IPS-20b (cell line): ENCODE measurements at regions not wholly inside any gene's neighbourhood (a gene's known extent, or its start where the extent isn't known, plus 50 kb on each side); places are given as distances from the start of the nearest gene placed in this dataset.

Experiments
- H3K27ac ChIP-seq: one replicate; pipeline ENCODE4 v1.5.1; 2013; ENCODE audit warnings: low read length
- H3K27me3 ChIP-seq: 2 replicates; pipeline ENCODE4 v1.6.1; 2013; ENCODE audit warnings: mild to moderate bottlenecking, low read length, inconsistent platforms; ENCODE audit not compliant: insufficient read depth
- H3K36me3 ChIP-seq: 2 replicates; pipeline ENCODE4 v1.6.1; 2013; ENCODE audit warnings: low read depth, mild to moderate bottlenecking, inconsistent platforms, low read length, moderate library complexity; ENCODE audit not compliant: insufficient read depth
- H3K4me1 ChIP-seq: 2 replicates; pipeline ENCODE4 v1.6.1; 2013; ENCODE audit warnings: mild to moderate bottlenecking, control low read depth, inconsistent platforms, low read length, moderate library complexity; ENCODE audit not compliant: insufficient read depth
- H3K4me3 ChIP-seq: 2 replicates; pipeline ENCODE4 v1.5.1; 2013; ENCODE audit warnings: mild to moderate bottlenecking, low read length, inconsistent platforms
- H3K9ac ChIP-seq: 2 replicates; pipeline ENCODE4 v1.6.1; 2013; ENCODE audit warnings: low read depth, mild to moderate bottlenecking, inconsistent platforms, low read length, moderate library complexity
- H3K9me3 ChIP-seq: 2 replicates; pipeline ENCODE4 v1.6.1; 2013; ENCODE audit warnings: mild to moderate bottlenecking, low read depth, low read length, inconsistent platforms; ENCODE audit not compliant: insufficient read depth

- Histone ChIP-seq H3K27ac (no peak overlapping the region), H3K4me1 (peaks cover 1% of the 10 kb centered on the region; the same call in 1 of the 2 replicates), H3K36me3 (no peaks in the 10 kb centered on the region), H3K27me3 (no peaks in the 10 kb centered on the region), H3K4me3 (no peak overlapping the region), H3K9me3 (no peaks in the 10 kb centered on the region), H3K9ac (no peak overlapping the region)
Observed at GRCh38 chr12:76707772-76708171, 56.1 kb upstream of the ZDHHC17 start.

GRCh38 chr12:76708296-76708695, 55.6 kb upstream of the ZDHHC17 start:
- H3K9me3 ChIP-seq: no peaks in the 10 kb centered on the region
- H3K27ac ChIP-seq: no peak overlapping the region
- H3K4me3 ChIP-seq: no peak overlapping the region
- no peaks in the 10 kb centered on the region for H3K36me3 ChIP-seq
- H3K9ac ChIP-seq: no peak overlapping the region
- H3K4me1 ChIP-seq: peaks cover 5% of the 10 kb centered on the region; the same call in 1 of the 2 replicates
- no peaks in the 10 kb centered on the region for H3K27me3 ChIP-seq

GRCh38 chr12:76711241-76711640, 52.7 kb upstream of the ZDHHC17 start:
- Histone ChIP-seq H3K27me3 (no peaks in the 10 kb centered on the region), H3K9me3 (no peaks in the 10 kb centered on the region; the same call in 1 of the 2 replicates), H3K9ac (no peak overlapping the region), H3K4me3 (no peak overlapping the region), H3K4me1 (peaks cover 13% of the 10 kb centered on the region), H3K36me3 (no peaks in the 10 kb centered on the region), H3K27ac (no peak overlapping the region)

- Histone ChIP-seq H3K9ac (no peak overlapping the region), H3K4me3 (no peak overlapping the region), H3K36me3 (no peaks in the 10 kb centered on the region), H3K27me3 (no peaks in the 10 kb centered on the region), H3K9me3 (no peaks in the 10 kb centered on the region; the same call in 1 of the 2 replicates), H3K4me1 (peaks cover 13% of the 10 kb centered on the region), H3K27ac (no peak overlapping the region)
Observed at GRCh38 chr12:76713130-76713529, 50.8 kb upstream of the ZDHHC17 start.

- Histone ChIP-seq H3K27ac (no peak overlapping the region), H3K9ac (no peak overlapping the region), H3K36me3 (no peaks in the 10 kb centered on the region), H3K27me3 (no peaks in the 10 kb centered on the region), H3K4me1 (peaks cover 21% of the 10 kb centered on the region), H3K4me3 (no peak overlapping the region), H3K9me3 (no peaks in the 10 kb centered on the region; the same call in 1 of the 2 replicates)
Observed at GRCh38 chr12:76713986-76714385, 49.9 kb upstream of the ZDHHC17 start.
